SU-DHL-6 (cell line): ENCODE measurements at regions not wholly inside any gene's neighbourhood (a gene's known extent, or its start where the extent isn't known, plus 50 kb on each side); places are given as distances from the start of the nearest gene placed in this dataset.

Source experiments
- H2AFZ ChIP-seq: fragments of 200-600 bp; sonication (generic); 2 replicates; pipeline ENCODE4 v1.6.1; 2014; ENCODE audit warnings: low read depth, mild to moderate bottlenecking, moderate library complexity, mixed read lengths, antibody characterized with exemption, low read length; ENCODE audit not compliant: severe bottlenecking
- H3F3A ChIP-seq: fragments of 200-600 bp; shearing (Covaris generic); 2 replicates; pipeline ENCODE4 v1.6.0; 2016; ENCODE audit warnings: antibody characterized with exemption, mild to moderate bottlenecking; ENCODE audit not compliant: insufficient read depth
- H3K27ac ChIP-seq: fragments of 200-600 bp; sonication (generic); 2 replicates; pipeline ENCODE4 v1.5.1; 2016; ENCODE audit warnings: low read depth, mild to moderate bottlenecking, low read length, moderate library complexity, mixed read lengths
- H3K27me3 ChIP-seq: fragments of 200-600 bp; sonication (generic), shearing (Covaris generic); 2 replicates; pipeline ENCODE4 v1.6.0; 2014; ENCODE audit warnings: mild to moderate bottlenecking, low read length
- H3K36me3 ChIP-seq: fragments of 200-600 bp; sonication (generic); 2 replicates; pipeline ENCODE4 v1.6.1; 2014; ENCODE audit warnings: mild to moderate bottlenecking, low read length, mixed read lengths
- H3K4me2 ChIP-seq: fragments of 300-600, 200-600 bp; shearing (Covaris generic), sonication (generic); 2 replicates; pipeline ENCODE4 v1.6.0; 2014; ENCODE audit warnings: low read length, low read depth, mild to moderate bottlenecking; ENCODE audit not compliant: poor library complexity, severe bottlenecking
- H3K4me3 ChIP-seq: fragments of 200-600 bp; sonication (generic); 2 replicates; pipeline ENCODE4 v1.5.1; 2014; ENCODE audit warnings: antibody characterized with exemption, low read length, mild to moderate bottlenecking, mixed read lengths; ENCODE audit not compliant: insufficient read depth, poor library complexity, severe bottlenecking
- H3K79me2 ChIP-seq: fragments of 200-600 bp; sonication (generic); 2 replicates; pipeline ENCODE4 v1.6.1; 2014; ENCODE audit warnings: mild to moderate bottlenecking, low read length, moderate library complexity; ENCODE audit not compliant: insufficient read depth
- H3K9ac ChIP-seq: fragments of 200-600 bp; sonication (generic); 2 replicates; pipeline ENCODE4 v1.7.0; 2014; ENCODE audit warnings: mild to moderate bottlenecking, low read length
- H3K9me2 ChIP-seq: fragments of 200-600 bp; sonication (generic); replicated peaks from 2 replicates; pipeline ENCODE4 v1.6.1; 2014; ENCODE audit warnings: low read length; ENCODE audit not compliant: insufficient read depth
- H3K9me3 ChIP-seq: fragments of 200-600 bp; sonication (generic); 2 replicates; pipeline ENCODE4 v1.6.1; 2014; ENCODE audit warnings: low read length, mixed read lengths; ENCODE audit not compliant: insufficient read depth
- H4K20me1 ChIP-seq: fragments of 200-600 bp; sonication (generic); 2 replicates; pipeline ENCODE4 v1.6.1; 2014; ENCODE audit warnings: low read depth, mild to moderate bottlenecking, antibody characterized with exemption, low read length, moderate library complexity, mixed read lengths
- CTCF ChIP-seq: fragments of 200-600 bp; sonication (generic); IDR thresholded peaks from one replicate; pipeline ENCODE4 v1.5.1; 2017; ENCODE audit warnings: antibody characterized with exemption, mild to moderate bottlenecking, low read length, moderate library complexity; ENCODE audit not compliant: insufficient read depth, poor library complexity, severe bottlenecking
- EZH2phosphoT487 ChIP-seq: fragments of 200-600 bp; sonication (generic), shearing (Covaris generic); conservative IDR thresholded peaks from 2 replicates; pipeline ENCODE4 v1.6.1; 2018; ENCODE audit warnings: mild to moderate bottlenecking, antibody characterized with exemption, low read length, moderate library complexity, mixed read lengths

- Histone ChIP-seq H3K4me3 (no peak overlapping the region), H3K9me2 (no peaks in the 10 kb centered on the region), H2AFZ (no peak overlapping the region), H4K20me1 (no peaks in the 10 kb centered on the region), H3K9me3 (no peaks in the 10 kb centered on the region), H3K4me2 (no peak overlapping the region), H3F3A (no peaks in the 10 kb centered on the region), H3K36me3 (no peaks in the 10 kb centered on the region), H3K79me2 (no peaks in the 10 kb centered on the region), H3K9ac (no peak overlapping the region), H3K27me3 (no peaks in the 10 kb centered on the region), H3K27ac (no peak overlapping the region)
- TF ChIP-seq CTCF (no peak), EZH2phosphoT487 (no peak)
These were observed 158.0 kb downstream of the SCP2D1 start for GRCh38 chr20:18971574-18971973.

- TF ChIP-seq CTCF, result no peak
- no peak for TF ChIP-seq EZH2phosphoT487
- Histone ChIP-seq H3K9me2 (no peaks in the 10 kb centered on the region), H3K36me3 (no peaks in the 10 kb centered on the region), H3K4me3 (no peak overlapping the region), H3K4me2 (no peak overlapping the region), H3K9ac (no peak overlapping the region), H3K27me3 (no peaks in the 10 kb centered on the region), H3K79me2 (no peaks in the 10 kb centered on the region), H2AFZ (no peak overlapping the region), H4K20me1 (no peaks in the 10 kb centered on the region), H3K27ac (no peak overlapping the region), H3K9me3 (no peaks in the 10 kb centered on the region), H3F3A (no peaks in the 10 kb centered on the region)
These were observed 158.8 kb downstream of the SCP2D1 start for GRCh38 chr20:18972251-18972876.

GRCh38 chr20:18973529-18974173 lies 160.1 kb downstream of the SCP2D1 start:
- Histone ChIP-seq H3K4me2 (no peak overlapping the region), H3K9ac (no peak overlapping the region), H3K4me3 (no peak overlapping the region), H3K27me3 (no peaks in the 10 kb centered on the region), H3K79me2 (no peaks in the 10 kb centered on the region), H3K9me2 (no peaks in the 10 kb centered on the region), H3K27ac (no peak overlapping the region), H3K36me3 (no peaks in the 10 kb centered on the region), H3F3A (no peaks in the 10 kb centered on the region), H3K9me3 (no peaks in the 10 kb centered on the region), H4K20me1 (no peaks in the 10 kb centered on the region), H2AFZ (no peak overlapping the region)
- TF ChIP-seq CTCF, result no peak
- TF ChIP-seq EZH2phosphoT487, result no peak
